ENCODE measurements at regions not wholly inside any gene's neighbourhood (a gene's known extent, or its start where the extent isn't known, plus 50 kb on each side); places are given as distances from the start of the nearest gene placed in this dataset.

DNA sequence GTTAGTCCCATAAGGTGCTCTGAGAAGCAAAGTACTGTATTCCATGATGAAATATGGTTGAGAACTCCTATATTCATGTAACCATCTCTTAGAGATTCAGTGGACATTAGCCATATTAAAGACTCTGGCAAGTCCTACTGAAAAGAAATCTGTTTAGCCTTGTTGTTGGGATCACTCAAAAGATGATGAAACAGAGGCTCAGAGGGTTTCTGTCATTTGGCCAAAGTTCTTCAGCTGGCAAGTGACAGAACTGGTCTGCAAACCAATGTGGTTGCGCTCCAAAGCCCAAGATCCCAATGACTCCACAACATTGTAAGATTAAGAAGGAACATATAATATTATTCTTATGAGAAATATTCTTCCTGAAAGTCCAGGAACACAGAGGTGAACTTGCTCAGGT lies 462.9 kb downstream of the ACTL7B start:
- CTCF ChIA-PET = no interaction called here
- no peak overlapping the region for H3K27ac ChIP-seq
- POLR2A ChIA-PET (ENCODE audit: low non-redundant PET) = no interaction called here
- no peak for DNase-seq (ENCODE audit: low spot score)
- TF ChIP-seq, protein P1, sequence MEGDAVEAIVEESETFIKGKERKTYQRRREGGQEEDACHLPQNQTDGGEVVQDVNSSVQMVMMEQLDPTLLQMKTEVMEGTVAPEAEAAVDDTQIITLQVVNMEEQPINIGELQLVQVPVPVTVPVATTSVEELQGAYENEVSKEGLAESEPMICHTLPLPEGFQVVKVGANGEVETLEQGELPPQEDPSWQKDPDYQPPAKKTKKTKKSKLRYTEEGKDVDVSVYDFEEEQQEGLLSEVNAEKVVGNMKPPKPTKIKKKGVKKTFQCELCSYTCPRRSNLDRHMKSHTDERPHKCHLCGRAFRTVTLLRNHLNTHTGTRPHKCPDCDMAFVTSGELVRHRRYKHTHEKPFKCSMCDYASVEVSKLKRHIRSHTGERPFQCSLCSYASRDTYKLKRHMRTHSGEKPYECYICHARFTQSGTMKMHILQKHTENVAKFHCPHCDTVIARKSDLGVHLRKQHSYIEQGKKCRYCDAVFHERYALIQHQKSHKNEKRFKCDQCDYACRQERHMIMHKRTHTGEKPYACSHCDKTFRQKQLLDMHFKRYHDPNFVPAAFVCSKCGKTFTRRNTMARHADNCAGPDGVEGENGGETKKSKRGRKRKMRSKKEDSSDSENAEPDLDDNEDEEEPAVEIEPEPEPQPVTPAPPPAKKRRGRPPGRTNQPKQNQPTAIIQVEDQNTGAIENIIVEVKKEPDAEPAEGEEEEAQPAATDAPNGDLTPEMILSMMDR (conservative IDR thresholded peaks at IDR 0.05; ENCODE audit: low read depth) = no peak

DNA sequence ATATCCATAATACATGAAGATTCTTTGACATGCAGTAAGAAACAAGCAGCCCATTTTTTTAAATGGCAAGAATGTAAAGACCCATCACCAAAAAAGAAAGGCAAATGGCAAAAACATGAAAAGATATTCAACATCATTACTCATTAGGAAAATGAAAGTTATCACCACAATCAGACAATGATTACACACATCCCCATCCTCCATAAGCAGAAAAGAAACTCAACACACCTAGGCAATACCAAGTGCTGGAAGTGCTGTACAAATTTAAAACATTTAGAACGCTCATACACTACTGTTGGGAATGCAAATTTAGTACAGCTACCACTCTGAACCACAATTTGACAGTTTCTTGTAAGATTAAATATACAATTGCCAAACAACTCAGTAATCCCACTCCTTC lies 466.7 kb downstream of the ACTL7B start:
- DNase-seq (ENCODE audit: low spot score) = no peak
- POLR2A ChIA-PET (ENCODE audit: low non-redundant PET) = no interaction called here
- no peak overlapping the region for H3K27ac ChIP-seq
- CTCF ChIA-PET = interaction anchor here (0.6 kb wide), 2 partner anchors 10 to 427 kb away, joined by 3 to 4 read pairs; no protein-coding TSS in a partner anchor
- TF ChIP-seq, protein P1 (conservative IDR thresholded peaks at IDR 0.05; ENCODE audit: low read depth) = no peak

DNA sequence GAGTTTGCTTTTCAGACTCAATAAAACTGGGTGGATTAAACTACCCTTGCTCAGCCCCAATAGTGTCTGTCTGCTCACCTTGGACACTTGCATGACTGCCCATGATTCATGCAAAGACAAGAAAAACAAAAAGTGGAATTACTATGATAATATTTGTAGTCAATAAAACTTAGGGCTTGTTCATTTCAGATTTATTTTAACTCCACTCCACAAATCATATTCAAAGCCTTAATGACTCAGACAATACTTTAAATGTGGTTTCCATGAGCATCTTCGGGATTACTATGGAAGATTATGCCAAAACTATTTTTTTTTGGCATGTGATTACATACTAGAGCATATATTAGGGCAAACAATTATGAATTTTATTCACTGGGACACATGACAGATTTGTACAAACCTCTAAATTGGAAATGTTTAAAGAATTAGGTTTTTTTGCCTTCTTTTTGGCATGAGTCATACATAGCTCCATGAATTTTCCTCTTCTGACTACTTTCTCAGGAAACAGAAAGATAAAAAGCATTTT lies 468.9 kb downstream of the ACTL7B start:
- TF ChIP-seq, protein P1 (conservative IDR thresholded peaks at IDR 0.05; ENCODE audit: low read depth) = no peak
- ChIA-PET POLR2A (ENCODE audit: low non-redundant PET) (no interaction called here), CTCF (interaction anchor here (0.6 kb wide), 1 partner anchor 273 kb away, joined by 3 read pairs; no protein-coding TSS in a partner anchor)
- DNase-seq (ENCODE audit: low spot score) = peak; percentile 44
- H3K27ac ChIP-seq = no peak overlapping the region

DNA sequence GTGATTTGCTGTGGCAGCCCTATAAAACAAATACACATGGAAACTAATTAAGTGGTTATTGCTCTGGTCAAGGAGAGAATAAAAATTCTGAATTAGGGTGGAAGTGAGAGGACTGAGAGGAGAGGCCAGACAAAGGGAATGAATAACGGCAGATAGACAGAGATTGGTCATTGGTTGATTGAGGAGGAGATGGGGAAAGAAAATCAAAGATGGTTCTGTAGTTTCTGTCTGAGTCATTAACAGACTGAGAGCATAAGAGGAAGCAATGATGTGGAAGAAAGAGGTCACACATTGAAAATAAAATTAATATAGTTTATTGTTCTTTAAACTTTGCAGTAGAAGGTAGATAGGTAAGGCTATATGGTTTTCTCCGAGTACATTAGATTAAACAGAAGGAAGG lies 469.8 kb downstream of the ACTL7B start:
- ChIA-PET POLR2A (ENCODE audit: low non-redundant PET) (no interaction called here), CTCF (no interaction called here)
- TF ChIP-seq, protein P1 (conservative IDR thresholded peaks at IDR 0.05; ENCODE audit: low read depth) = no peak
- no peak overlapping the region for H3K27ac ChIP-seq
- no peak for DNase-seq (ENCODE audit: low spot score)

DNA sequence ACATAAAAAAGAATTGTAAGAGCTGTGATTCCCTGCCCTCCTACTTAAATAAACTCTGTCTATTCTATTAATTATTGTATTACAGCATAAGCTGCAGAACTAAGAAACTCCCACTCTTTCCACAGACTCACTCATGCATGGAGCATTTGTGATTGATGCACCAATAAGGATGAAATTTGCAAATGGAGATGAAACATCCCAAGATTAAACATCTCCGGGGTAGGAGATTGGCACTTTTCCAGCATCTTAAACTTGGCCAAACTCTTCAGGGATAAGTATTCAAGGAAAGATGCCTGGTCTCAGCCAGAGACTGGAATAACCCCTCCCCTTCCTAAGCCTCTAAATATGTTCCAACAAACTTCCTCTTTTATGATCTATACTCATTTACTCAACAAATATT lies 472.0 kb downstream of the ACTL7B start:
- ChIA-PET CTCF (interaction anchor here (0.6 to 0.7 kb wide), 2 partner anchors 18 to 60 kb away, joined by 4 read pairs; no protein-coding TSS in a partner anchor), POLR2A (ENCODE audit: low non-redundant PET) (no interaction called here)
- no peak overlapping the region for H3K27ac ChIP-seq
- DNase-seq (ENCODE audit: low spot score) = no peak
- TF ChIP-seq, protein P1 (conservative IDR thresholded peaks at IDR 0.05; ENCODE audit: low read depth) = no peak

DNA sequence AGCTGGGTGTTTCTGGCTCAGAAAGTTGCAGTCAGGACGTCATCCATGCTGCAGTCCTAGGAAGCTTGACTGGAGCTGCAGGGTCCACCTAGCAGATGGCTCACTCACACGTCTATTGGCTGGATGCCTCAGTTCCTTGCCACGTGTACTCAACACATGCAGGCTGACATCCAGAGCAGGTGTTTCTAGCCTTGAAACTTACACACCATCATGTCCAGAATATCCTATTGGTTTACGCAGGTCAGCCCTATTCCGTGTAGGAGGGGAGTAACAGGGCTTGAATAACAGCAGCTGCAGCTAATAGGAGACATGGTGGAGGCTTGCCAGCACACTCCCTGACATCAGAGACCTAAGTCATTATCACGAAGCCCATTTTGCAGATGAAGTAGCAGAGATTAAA lies 473.5 kb downstream of the ACTL7B start:
- no peak for DNase-seq (ENCODE audit: low spot score)
- TF ChIP-seq, protein P1 (conservative IDR thresholded peaks at IDR 0.05; ENCODE audit: low read depth) = no peak
- CTCF ChIA-PET = interaction anchor here (0.5 to 0.6 kb wide), 2 partner anchors 28 to 99 kb away, joined by 3 to 4 read pairs; no protein-coding TSS in a partner anchor

More for the DNA sequence above, 473.5 kb downstream of the ACTL7B start:
- POLR2A ChIA-PET (ENCODE audit: low non-redundant PET) = no interaction called here
- H3K27ac ChIP-seq = no peak overlapping the region
